CD14-positive monocyte (primary cell): ENCODE measurements at regions not wholly inside any gene's neighbourhood (a gene's known extent, or its start where the extent isn't known, plus 50 kb on each side); places are given as distances from the start of the nearest gene placed in this dataset.

Experiments used
- DNase-seq, 3 donors: peaks; one replicate each; pipeline ENCODE4 v3.0.0-alpha.2; 2011 to 2022
- H2AFZ ChIP-seq: 2 replicates; pipeline ENCODE4 v1.6.0; 2012; ENCODE audit warnings: mild to moderate bottlenecking, low read depth, low read length, inconsistent platforms; ENCODE audit not compliant: insufficient read depth, poor library complexity, severe bottlenecking
- H3K27ac ChIP-seq, 2 donors: 1 replicate in 1 of 2; 2 replicates in 1 of 2; pipeline ENCODE4 v1.5.1; 2012 to 2013; ENCODE audit warnings: low read length in 2 of 2, control low read depth in 1 of 2, inconsistent platforms in 1 of 2, low read depth in 1 of 2, mild to moderate bottlenecking in 1 of 2
- H3K27me3 ChIP-seq, 2 donors: one replicate each; pipeline versions ENCODE4 v1.6.0 to v1.6.1; 2011 to 2013; ENCODE audit warnings: low read length in 2 of 2; ENCODE audit not compliant: control insufficient read depth in 2 of 2, insufficient read depth in 2 of 2
- H3K36me3 ChIP-seq, 2 donors: replicated peaks in 1 of 2; 1 replicate in 1 of 2; 2 replicates in 1 of 2; pipeline versions ENCODE4 v1.5.1 to v1.6.1; 2012 to 2013; ENCODE audit warnings: low read length in 2 of 2, control low read depth in 1 of 2, inconsistent platforms in 1 of 2, mild to moderate bottlenecking in 1 of 2; ENCODE audit not compliant: insufficient read depth in 2 of 2, control insufficient read depth in 1 of 2
- H3K4me1 ChIP-seq, 2 donors: 1 replicate in 1 of 2; 2 replicates in 1 of 2; pipeline versions ENCODE4 v1.5.1 to v1.6.1; 2012 to 2013; ENCODE audit warnings: low read length in 2 of 2, control low read depth in 1 of 2, inconsistent platforms in 1 of 2, mild to moderate bottlenecking in 1 of 2, moderate library complexity in 1 of 2; ENCODE audit not compliant: insufficient read depth in 2 of 2, control insufficient read depth in 1 of 2
- H3K4me2 ChIP-seq: replicated peaks from 2 replicates; pipeline ENCODE3; 2012; ENCODE audit warnings: low read length, moderate library complexity, mild to moderate bottlenecking; ENCODE audit not compliant: poor library complexity, severe bottlenecking; ENCODE audit errors: extremely low read depth
- H3K4me3 ChIP-seq, 3 experiments: fragments of 200-600 bp in 1 of 3; sonication (generic) in 1 of 3; replicated peaks in 1 of 3; 1 replicate in 2 of 3; 2 replicates in 1 of 3; pipeline ENCODE4 v1.5.1; 2011 to 2013; ENCODE audit warnings: low read length in 3 of 3, mild to moderate bottlenecking in 3 of 3, control low read depth in 2 of 3, low read depth in 2 of 3, inconsistent platforms in 1 of 3, moderate library complexity in 1 of 3
- H3K79me2 ChIP-seq: 2 replicates; pipeline ENCODE4 v1.6.0; 2012; ENCODE audit warnings: mild to moderate bottlenecking, control low read depth, inconsistent platforms, low read length, moderate library complexity; ENCODE audit not compliant: insufficient read depth
- H3K9ac ChIP-seq: 2 replicates; pipeline ENCODE4 v1.6.0; 2017; ENCODE audit warnings: low read length, mild to moderate bottlenecking; ENCODE audit not compliant: insufficient read depth, poor library complexity, severe bottlenecking
- H3K9me3 ChIP-seq, 2 donors: replicated peaks in 1 of 2; 1 replicate in 1 of 2; 2 replicates in 1 of 2; pipeline versions ENCODE4 v1.5.1 to v1.6.1; 2012 to 2013; ENCODE audit warnings: low read length in 2 of 2, control low read depth in 1 of 2; ENCODE audit not compliant: control insufficient read depth in 1 of 2, insufficient read depth in 1 of 2
- H4K20me1 ChIP-seq: 2 replicates; pipeline ENCODE4 v1.6.0; 2012; ENCODE audit warnings: mild to moderate bottlenecking, low read length, control low read depth, moderate library complexity; ENCODE audit not compliant: insufficient read depth
- H3K27ac Mint-ChIP-seq, 7 donors: one replicate each; pipeline ENCODE4 v1.8.0; 2020; ENCODE audit warnings: mild to moderate bottlenecking in 7 of 7, mixed read lengths in 7 of 7, moderate library complexity in 6 of 7, inconsistent platforms in 2 of 7
- H3K27me3 Mint-ChIP-seq, 3 donors: one replicate each; pipeline ENCODE4 v1.8.0; 2021 to 2022; ENCODE audit warnings: low read depth in 3 of 3, mild to moderate bottlenecking in 3 of 3, mixed read lengths in 3 of 3, moderate library complexity in 3 of 3, inconsistent platforms in 1 of 3
- H3K36me3 Mint-ChIP-seq, 2 donors: one replicate each; pipeline ENCODE4 v1.8.0; 2020; ENCODE audit warnings: mixed read lengths in 2 of 2, inconsistent platforms in 1 of 2, mild to moderate bottlenecking in 1 of 2
- H3K4me1 Mint-ChIP-seq: one replicate; pipeline ENCODE4 v1.8.0; 2020; ENCODE audit warnings: mild to moderate bottlenecking, mixed read lengths
- H3K4me3 Mint-ChIP-seq, 2 donors: one replicate each; pipeline ENCODE4 v1.8.0; 2020; ENCODE audit warnings: mild to moderate bottlenecking in 2 of 2, mixed read lengths in 2 of 2, moderate library complexity in 1 of 2
- H3K9me3 Mint-ChIP-seq, 7 donors: one replicate each; pipeline ENCODE4 v1.8.0; 2020 to 2022; ENCODE audit warnings: mixed read lengths in 7 of 7, mild to moderate bottlenecking in 6 of 7, moderate library complexity in 6 of 7, inconsistent platforms in 2 of 7
- CTCF ChIP-seq: fragments of 200-600 bp; IDR thresholded peaks from one replicate; pipeline ENCODE4 v1.8.0; 2022; ENCODE audit warnings: antibody characterized with exemption, mild to moderate bottlenecking
- WGBS: methylation state at CpG from one replicate; pipeline ENCODE4 v1.1.5; 2013; ENCODE audit warnings: missing lambda C conversion rate; ENCODE audit not compliant: insufficient coverage; 5-methylcytosine and 5-hydroxymethylcytosine counted together
- intact Hi-C, 2 donors: fragments of 100-400 bp; cut with micrococcal nuclease; formaldehyde crosslinking; loops; one replicate each; pipeline versions ENCODE4 v1.15.0 to v1.15.1; 2023

- Histone ChIP-seq H3K79me2 (no peaks in the 10 kb centered on the region), H2AFZ (no peak overlapping the region), H3K9ac (no peak overlapping the region), H3K36me3 (no peaks in the 10 kb centered on the region), H3K9me3 (peaks cover 0 to 4% of the 10 kb centered on the region in 2 donors), H3K4me2 (no peak overlapping the region), H4K20me1 (no peaks in the 10 kb centered on the region), H3K27ac (no peak overlapping the region), H3K4me3 (no peak overlapping the region), H3K27me3 (no peaks in the 10 kb centered on the region), H3K4me1 (peaks cover 11 to 12% of the 10 kb centered on the region in 2 donors)
- Mint-ChIP-seq H3K4me1 (peaks cover 18% of the 10 kb centered on the region), H3K4me3 (no peak overlapping the region), H3K27ac (no peak overlapping the region), H3K9me3 (peaks cover 0 to 7% (median 4%) of the 10 kb centered on the region in 7 donors), H3K27me3 (peaks cover 2 to 4% (median 2%) of the 10 kb centered on the region in 3 donors), H3K36me3 (no peaks in the 10 kb centered on the region)
- TF ChIP-seq CTCF, result no peak
- WGBS, result 66% methylated on average over 9 of the region's 9 CpGs
- DNase-seq, result no peak
- intact Hi-C loops, result no loop called here
Measured at GRCh38 chr20:40952136-40952535, 76.5 kb upstream of the TOP1 start.

- WGBS, result 13% methylated on average over 1 of the region's 2 CpGs
- no peaks in the 10 kb centered on the region for H3K79me2 ChIP-seq
- Mint-ChIP-seq H3K27ac (no peak overlapping the region), H3K4me3 (no peak overlapping the region), H3K36me3 (no peaks in the 10 kb centered on the region), H3K27me3 (peaks cover 2 to 4% (median 2%) of the 10 kb centered on the region in 3 donors), H3K4me1 (peaks cover 19% of the 10 kb centered on the region), H3K9me3 (peaks cover 0 to 7% (median 4%) of the 10 kb centered on the region in 7 donors)
- no peak overlapping the region for H3K4me3 ChIP-seq
- H3K4me2 ChIP-seq, result no peak overlapping the region
- no peak for TF ChIP-seq CTCF
- H3K27me3 ChIP-seq, result no peaks in the 10 kb centered on the region
- DNase-seq, result peak in 1 of 3 donors; percentile 26
- H3K36me3 ChIP-seq, result no peaks in the 10 kb centered on the region
- H4K20me1 ChIP-seq, result no peaks in the 10 kb centered on the region
- H3K27ac ChIP-seq, result no peak overlapping the region
- H2AFZ ChIP-seq, result no peak overlapping the region
- peaks cover 11 to 12% of the 10 kb centered on the region in 2 donors for H3K4me1 ChIP-seq
- peaks cover 0 to 4% of the 10 kb centered on the region in 2 donors for H3K9me3 ChIP-seq
- no peak overlapping the region for H3K9ac ChIP-seq
- intact Hi-C loops, result no loop called here
Measured at GRCh38 chr20:40953416-40953815, 75.2 kb upstream of the TOP1 start.
